Retina (tissue), 1 donor: ENCODE measurements at regions not wholly inside any gene's neighbourhood (a gene's known extent, or its start where the extent isn't known, plus 50 kb on each side); places are given as distances from the start of the nearest gene placed in this dataset.
A peak's percentile ranks its signal among the peaks of the same experiment; 100 is the strongest.
"Not testable (repeated sequence)": the region's sequence is repeated elsewhere in the genome, so short reads cannot be mapped to it uniquely, and the experiment has no call there.

ENCODE experiments used
- DNase-seq: peaks from one replicate; pipeline ENCODE4 v3.0.0-alpha.2; 2016

DNA sequence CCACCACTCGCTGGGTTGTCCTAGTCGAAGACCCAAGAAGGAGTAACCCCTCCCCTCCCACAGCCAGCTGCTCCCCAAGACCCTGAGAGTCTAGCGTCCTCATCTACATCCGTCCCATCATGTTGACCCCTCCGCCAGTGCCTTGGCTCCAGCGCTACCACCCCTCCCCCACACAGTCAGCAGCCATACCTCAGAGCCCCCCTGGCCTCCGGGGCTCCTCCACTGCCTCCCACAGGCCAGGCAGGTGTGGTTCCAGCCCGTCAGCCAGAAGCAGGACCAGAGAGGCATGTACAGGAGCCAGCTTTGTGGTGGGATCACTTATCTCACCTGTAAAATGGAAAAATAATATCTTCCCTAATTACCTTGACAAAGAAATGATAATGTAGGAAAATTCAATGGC is 51.5 kb upstream of the PHF21B start:
- no peak for DNase-seq

DNA sequence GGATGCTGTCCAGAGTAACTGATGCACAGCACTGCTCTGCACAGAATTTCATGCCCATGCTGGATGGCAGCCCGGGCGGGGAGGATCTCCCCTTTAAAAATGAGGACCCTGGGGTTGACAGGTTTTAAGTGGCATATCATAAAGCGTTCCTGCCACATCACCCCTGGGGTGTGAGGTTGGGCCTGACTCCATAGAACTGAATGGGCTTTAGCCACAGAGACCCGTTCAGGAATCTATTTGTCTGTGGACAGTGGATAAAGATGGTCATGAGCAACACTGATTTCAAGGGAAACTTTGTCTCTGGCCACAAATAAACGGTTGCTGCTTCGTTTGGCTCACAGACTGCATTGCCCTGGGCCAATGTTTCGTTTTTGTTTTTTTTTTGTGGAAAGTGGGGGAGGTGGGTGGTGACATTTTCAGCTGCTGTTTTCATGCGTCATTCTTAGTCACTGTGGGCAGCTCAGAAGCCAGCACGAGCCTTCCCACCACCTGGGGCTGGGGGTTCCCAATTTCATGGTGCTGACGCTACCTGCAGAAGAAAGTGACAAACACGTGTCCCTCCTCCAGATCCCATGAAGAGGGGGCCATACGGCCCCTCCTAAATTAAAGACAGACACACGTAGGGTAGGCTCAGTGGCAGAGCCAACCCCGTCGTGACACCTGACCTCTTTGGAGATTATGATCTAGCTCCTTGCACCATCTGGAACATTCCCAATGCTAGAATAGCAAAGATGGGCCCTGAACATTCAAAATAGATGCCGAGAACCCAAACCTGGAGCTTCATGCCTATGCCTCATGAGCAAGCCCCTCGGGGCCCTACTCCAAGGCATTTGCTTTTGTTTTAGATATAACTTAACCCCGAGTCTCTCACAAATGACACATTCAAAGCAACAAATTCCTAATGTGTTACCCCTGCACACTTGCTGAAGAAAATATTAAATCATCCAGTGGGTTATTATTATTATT is 54.8 kb upstream of the PHF21B start:
- no peak for DNase-seq

DNA sequence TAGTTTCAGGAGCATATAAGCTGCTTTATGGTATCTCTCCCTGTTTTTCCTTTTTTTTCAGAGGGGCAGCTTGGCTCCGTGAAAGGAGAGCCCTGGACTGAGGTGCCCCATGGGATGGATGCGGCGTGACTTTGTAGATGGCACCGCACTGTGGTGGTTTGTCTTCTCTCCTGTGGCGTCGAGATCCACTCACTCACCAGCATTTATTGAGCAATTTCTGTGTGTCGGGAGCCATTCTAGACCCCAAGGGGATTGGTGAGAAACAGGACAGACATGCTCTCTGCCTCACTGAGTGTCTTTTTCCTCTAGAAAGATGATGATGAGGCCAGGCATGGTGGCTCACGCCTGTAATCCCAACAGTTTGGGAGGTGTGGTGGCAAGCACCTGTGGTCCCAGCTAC is 55.9 kb upstream of the PHF21B start:
- DNase-seq: no peak

DNA sequence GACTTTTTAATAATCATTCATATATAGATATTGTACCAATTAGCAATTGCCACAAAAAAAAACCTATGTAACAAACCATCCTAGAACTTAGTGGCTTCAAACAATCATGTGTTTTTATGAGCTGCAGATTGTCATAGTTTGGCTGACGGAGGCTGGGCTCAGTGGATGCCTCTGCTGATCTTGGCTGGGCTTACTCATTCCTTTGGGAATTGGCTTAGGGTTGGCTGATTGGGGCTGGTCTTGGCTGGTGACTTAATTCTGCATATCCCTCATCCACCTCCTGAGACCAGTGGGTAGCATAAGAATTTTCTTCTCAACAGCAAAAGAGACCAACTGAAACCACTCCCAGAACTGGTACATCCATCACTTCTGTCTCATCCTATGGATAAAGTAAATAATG is 57.9 kb upstream of the PHF21B start:
- no peak for DNase-seq

DNA sequence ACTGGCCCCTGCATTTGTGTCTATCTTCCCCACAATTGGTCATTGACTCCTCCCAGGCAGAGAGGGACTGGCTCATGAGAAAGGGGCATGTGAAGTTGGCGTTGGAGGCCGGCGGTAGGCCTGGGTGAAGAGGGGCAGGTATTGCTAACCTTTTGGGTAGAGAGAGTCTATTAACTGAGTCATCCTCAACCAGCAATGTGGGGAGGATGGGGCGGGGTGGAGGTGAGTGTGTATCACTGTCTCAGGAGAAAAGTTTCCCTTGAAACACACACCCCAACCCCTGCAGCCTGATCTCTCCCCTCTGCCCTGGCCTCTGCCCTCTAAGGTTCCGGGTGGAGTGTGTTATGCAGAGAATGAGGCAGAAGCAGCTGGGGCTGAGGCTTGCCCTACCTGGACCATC is 60.1 kb upstream of the PHF21B start:
- DNase-seq: no peak

DNA sequence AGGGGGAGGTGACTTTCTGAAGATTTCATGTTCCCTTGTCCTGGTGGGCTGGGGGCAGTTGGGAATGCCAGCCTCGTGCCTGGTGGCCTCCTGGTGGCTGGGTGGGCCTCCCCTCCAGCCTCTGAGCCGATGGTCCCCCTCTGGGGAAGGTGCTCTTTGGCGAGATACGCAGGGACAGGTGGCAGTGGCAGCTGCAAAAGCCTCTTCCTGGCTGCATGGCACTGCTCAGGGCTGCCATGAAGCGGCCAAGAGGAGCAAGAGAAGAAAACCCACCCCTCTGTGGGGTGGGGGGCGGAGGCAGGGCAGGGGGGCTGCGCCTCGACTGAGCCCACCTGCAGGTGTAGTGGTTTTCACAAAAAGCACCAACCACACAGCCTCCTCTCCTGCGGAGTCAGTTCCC is 61.8 kb upstream of the PHF21B start:
- no peak for DNase-seq

DNA sequence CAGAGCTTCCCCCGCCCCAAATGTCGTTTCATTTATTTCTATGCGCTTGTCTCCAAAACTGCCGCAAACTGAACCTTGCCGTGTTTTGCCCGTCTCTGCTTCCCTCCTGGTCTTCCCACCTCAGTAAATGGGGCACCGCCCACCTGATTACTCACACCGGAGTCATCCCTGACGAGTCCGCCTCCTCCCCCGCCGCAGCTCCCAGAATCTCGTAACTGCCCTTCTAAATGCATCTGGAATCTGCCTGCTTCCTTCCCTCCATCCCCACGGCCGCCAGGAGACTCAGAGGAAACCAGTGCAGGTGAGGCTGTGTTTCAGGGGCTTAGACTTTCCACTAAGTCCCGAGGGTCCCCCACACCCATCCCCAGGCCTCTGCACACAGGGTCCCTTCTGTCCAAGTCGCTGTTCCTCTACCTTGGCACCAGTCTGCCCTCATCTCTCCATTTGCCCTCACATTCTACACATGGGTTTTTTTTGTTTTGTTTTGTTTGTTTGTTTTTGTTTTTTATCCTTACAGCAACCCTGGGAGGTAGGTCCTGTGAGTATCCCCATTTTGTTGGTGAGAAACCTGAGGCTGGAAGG is 62.6 kb upstream of the PHF21B start:
- DNase-seq: no peak

DNA sequence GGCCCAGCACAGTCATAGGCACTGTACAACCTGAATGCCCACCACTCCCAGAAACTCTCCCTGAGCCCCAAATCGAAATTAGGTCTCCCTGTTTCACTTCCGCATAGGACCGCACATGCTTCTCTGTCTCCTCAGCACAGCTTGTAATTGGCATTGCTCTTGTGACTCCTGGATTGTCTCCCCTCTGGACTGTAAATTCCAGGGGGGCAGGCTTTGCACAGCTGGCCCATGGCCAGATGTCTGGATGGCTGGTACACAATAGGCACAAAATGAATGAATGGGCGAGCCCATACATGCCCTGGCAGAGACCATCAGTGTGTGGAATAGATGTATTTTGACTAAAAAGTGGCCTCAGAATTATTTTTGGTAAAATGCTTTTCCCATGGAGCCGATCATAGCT is 63.3 kb upstream of the PHF21B start:
- DNase-seq: no peak

DNA sequence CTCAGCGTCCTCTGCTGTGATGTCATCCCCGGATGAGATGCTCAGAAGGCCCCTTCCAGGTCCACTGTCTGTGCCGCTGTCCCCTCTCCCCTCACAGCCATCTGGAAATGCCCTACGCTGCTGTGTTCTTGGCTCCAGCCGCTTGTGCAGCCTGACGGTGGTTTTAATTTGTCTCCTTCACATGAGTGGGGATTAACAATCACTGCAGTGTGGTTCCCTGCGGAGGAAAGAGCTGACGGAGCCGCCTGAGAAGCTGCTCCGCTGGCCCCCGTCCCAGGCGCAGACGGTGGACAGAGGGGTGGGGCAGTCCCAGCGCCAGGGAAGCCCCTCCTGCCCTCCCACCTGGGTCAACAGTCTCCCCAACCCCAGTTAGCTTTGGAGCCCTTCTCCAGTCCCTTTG is 67.5 kb upstream of the PHF21B start:
- peak; percentile 65 for DNase-seq

DNA sequence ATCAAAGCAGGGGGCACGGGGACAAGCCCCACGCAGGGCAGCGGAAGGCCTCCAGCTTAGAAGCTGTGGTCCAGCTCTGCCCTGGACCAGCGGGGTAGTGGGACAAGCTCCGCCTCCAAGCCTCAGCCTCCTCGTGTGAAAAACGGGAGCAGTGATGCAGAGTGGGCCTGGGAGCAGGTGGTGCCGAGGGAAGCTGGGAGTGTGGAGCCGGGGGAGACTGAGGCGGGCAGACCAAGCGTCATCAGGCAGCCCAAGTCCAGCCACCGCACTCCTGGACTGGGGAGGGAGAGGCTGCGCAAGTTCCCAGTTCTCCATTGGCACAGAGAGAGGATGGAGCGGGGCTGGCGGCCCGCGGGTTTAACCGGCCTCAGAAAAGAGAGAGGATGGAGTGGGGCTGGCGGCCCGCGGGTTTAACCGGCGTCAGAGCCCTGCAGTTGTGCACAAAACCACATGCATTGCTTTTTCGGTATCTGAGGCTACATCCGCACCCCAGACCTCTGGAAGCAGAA is 68.1 kb upstream of the PHF21B start:
- no peak for DNase-seq

DNA sequence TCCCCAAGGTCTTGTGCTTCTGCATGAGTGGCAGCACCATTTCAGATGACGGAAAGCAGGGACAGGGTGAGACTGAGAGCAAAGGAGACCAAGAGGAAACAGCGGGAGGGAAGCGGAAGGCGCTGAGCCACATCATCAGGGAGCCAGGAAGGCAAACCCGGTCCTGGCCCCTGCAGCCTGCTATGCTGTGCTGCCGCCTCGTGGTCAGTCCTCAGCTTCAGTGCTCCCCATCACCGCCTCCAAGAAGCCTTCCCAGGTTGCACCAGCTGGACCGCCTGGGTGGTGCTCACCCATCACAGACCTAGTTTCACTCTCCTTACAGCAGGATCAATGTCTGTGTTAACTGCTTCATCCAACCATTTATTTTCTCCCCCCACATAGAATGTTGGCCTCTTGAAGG is 73.0 kb upstream of the PHF21B start:
- DNase-seq: no peak

DNA sequence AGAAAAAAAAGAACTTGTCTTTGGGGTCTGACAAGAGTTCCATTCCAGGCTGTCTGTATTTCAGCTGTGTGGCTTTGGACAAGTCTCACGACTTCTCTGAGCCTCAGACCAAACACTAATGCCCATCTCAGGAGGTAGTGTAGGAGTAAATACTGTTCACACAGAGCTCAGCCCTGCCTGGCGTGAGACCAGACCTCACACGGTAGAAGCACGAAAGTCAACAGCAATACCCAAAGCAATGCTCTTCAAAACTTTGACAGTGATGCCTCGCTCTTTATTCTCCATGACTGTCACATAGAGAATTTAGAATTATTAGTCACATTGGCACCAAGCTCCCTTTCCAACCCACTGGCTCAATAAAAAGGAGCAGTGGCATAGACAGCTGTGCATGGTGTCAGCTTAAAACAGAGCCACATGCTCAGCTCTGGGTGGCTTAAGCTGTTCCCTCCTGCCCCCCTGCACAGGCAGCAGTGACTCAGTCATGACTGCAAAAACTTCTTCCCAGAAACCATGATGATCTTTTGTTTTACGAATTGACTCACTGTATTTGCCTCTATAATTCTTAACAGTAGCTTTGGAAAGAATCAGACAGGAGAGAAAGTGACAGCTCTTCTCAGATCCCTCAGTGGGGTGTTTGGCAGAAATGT is 74.0 kb upstream of the PHF21B start:
- DNase-seq: no peak

DNA sequence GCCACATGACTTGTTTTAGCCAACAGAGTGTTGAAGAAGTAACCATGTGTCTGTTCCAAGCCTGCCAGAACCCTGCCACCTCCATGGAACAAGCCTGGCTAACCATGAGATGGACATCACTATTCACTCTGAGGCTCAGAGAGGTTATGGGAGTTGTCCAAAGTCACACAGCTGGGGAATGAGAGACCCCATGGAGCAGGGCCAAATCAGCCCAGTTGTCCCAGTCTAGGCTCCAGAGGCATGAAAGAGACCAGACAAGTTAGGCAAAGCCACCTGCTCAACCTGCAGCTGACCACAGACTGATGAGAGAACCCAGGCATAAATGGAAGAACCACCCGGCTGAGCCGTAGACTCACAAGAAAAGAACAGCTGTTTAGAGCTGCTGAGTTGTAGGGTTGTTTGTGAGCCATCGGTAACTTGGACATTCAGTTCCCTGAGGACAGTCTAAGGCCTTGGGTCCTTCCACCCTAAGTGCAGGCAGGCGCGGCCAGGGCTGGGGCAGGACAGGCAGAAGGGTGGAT is 74.7 kb upstream of the PHF21B start:
- DNase-seq: no peak

DNA sequence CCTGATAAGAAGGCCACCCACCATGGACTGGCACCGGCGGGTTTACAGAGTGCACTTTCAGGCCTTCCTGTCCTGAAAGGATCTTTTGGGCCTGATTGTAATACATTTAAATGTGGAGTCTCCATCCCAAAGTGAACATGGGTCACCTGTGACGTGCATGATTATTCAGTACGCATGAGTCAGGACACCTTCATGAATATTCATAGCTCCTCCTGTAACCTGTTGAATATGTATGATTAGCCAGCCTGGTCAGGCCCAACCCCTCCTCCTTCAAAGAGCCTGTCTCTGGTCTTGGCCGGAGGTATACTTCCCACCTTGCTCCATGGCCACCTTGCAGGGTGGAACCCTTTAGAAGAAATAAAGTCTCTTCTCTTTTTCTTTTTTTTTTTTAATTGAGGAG is 75.9 kb upstream of the NUP50 start:
- DNase-seq: no peak

DNA sequence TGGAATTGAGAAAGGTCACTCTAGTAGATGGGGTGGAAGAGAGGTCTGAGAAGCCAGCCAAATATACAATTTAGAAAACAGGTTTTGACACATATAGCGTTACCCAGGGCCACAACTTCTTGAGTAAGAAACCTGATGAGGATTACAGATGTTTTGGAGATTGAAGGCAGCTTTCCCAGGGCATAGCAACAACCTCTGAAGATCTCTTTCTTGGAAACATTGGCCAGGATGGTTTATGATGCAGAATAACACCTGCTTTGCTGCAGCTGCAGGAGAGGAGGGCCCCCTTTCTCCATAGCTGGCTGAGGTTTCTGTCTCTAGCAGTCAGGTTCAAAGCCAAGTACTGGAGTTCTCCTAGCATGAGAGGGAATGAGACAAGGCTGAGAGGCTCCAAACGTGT is 75.1 kb upstream of the NUP50 start:
- no peak for DNase-seq

DNA sequence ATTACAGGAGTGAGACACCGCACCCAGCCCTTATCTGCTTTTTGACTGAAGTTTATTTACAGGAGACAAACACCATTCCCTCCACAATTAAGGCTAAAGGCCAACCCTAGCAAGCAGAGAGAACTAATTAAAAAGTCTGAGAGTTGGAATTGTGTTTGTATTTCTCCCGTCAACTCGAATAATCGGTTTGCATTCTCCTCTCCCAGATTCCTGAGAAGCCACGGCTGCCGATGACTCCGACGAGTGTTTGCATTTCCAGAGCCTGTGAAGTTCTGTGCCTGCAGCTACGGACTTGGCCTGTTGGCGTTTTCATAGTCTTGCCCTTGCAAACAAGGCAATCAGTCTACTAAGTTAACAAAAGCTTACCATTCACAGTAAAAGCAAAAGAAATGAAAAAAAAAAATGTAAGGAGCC is 73.2 kb upstream of the NUP50 start:
- DNase-seq: peak; percentile 47

DNA sequence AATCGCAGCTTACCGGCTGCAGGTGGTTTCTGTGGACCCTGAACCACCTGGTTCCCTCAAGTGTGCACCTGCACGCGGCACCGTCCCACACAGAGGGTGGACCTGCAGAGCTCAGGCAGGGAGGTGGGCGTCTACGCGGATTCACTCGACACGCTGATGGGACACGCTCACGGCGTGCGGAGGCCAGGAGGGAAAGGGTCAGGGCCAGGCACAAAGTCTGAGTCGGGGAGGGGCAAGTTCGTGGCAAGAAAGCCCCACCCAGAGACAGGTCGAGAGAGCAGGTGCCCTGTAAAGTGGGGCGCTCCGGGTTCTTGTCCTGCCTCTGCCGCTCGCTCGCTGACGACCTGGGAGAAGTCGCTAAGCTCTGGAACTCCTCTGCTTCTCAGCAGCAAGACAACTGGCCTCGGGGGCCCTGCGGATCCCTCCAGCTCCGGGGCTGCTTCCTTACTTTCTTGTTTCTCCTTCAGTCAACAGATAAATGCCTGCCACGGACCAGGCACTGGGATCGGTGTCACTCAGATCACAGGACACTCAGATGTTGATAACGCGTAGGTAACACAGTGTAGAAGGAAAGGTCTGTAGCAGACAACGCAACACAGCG is 72.4 kb upstream of the NUP50 start:
- no peak for DNase-seq

DNA sequence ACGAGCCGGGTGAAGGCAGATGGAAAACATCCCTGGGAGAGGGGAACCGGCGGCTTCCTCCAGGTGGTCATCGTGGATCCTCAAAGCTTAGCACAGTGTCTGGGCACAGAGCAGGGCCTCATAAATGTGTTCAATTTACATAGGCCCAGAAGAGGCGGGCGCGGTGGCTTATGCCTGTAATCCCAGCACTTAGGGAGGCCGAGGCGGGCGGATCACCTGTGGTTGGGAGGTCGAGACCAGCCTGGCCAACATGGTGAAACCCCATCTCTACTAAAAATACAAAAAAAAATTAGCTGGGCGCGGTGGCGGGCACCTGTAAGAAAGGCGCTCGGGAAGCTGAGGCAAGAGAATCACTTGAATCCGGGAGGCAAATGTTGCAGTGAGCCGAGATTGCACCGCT is 71.8 kb upstream of the NUP50 start:
- not testable (repeated sequence) for DNase-seq

DNA sequence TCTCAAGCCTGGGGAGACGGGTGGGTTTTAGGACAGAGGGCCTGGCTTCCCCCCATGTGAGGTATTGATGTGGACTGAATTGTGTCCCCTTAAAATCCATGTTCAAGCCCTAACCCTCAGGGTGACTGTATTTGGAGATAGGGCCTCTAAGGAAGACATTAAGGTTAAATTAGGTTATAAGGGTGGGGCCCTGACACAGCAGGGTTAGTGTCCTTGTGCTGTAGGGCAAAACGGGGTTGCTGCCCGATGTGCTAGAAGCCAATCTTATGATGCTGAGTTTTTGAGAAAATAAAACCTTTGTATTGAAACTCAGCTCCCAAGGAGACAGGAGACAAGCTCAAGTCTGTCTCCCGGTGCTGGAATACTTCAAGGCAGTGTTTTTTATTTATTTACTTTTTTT is 71.1 kb upstream of the NUP50 start:
- no peak for DNase-seq

DNA sequence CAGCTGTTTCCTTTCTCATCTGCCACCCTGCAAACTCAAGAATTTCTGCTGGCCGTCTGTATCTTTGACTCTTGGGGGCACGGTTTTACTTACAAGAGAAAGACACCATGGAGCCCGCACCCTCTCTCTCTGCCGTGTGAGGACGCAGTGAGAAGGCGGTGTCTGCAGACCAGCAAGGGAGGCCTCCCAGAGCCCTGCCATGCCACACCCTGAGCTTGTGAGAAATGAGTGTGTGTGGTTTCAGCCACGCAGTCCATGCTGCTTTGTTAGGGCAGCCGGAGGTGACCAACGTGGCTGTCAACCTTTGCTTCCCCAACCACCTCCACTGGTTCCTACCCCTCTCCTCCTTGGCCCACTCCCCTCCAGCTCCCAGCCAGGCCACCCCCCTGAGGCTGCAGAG is 70.1 kb upstream of the NUP50 start:
- no peak for DNase-seq

DNA sequence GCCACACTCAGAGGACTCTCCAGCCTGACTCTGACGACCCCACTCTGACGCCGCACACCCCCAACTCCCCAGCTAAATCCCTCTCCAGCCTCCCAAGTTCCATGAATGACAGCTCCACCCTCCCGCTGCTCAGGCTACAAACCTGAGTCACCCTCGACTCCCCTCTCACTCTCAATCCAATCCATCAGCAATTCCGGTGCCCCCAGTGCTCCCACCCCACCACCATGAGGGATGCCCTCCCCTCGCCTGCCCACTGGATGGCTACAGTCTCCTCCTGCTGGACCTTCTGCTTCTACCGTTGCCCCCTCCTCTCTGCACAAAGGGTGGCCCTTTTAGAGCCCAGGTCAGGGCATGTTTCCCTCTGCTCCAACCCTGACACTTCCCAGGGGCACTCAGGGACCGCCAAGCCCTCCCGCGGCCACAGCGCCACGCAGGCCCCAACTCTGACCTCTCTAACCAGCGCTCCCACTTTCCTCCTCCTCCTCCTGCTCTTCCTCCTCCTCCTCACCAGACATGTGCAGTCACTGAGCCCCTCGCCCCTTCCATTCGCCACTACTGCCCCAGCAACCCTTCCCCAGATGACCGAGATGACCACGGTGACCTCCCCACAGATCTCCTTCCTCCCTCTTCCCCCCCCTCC is 69.5 kb upstream of the NUP50 start:
- no peak for DNase-seq

DNA sequence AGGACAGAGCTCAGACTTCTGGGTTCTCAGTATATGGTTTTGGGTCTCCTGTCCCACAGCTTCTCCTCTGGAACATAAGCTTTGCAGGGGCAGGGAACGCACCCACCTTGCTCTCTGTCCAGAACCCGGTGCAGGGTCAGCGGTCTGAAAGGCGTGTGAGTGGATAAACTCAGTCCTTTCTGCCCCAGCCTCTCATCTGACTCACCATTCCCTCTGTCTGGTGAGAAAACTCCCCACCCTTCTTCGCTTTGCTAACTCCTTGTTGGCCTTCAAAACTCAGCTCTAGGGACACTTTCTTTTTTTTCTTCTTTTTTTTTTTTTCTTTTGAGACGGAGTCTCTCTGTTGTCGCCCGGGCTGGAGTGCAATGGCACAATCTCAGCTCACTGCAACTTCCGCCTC is 68.9 kb upstream of the NUP50 start:
- DNase-seq: no peak
